Gastroesophageal sphincter (tissue), 4 donors: ENCODE measurements at regions not wholly inside any gene's neighbourhood (a gene's known extent, or its start where the extent isn't known, plus 50 kb on each side); places are given as distances from the start of the nearest gene placed in this dataset.

Experiments used
- ATAC-seq: fragments of 150-250 bp; one replicate; pipeline ENCODE4 v1.9.1; 2016; ENCODE audit warnings: mild to moderate bottlenecking, moderate library complexity
- H3K27ac ChIP-seq, 4 donors: fragments of 200-600 bp; sonication (generic) in 3 of 4; 1 replicate in 3 of 4; 2 replicates in 1 of 4; pipeline ENCODE4 v1.5.1; 2016 to 2019
- H3K27me3 ChIP-seq: fragments of 200-600 bp; sonication (generic); one replicate; pipeline ENCODE4 v1.5.1; 2019
- H3K36me3 ChIP-seq, 2 donors: fragments of 200-600 bp; sonication (generic); one replicate each; pipeline ENCODE4 v1.5.1; 2019; ENCODE audit warnings: control low read depth in 1 of 2
- H3K4me1 ChIP-seq, 3 donors: fragments of 200-600 bp; sonication (generic); 1 replicate in 2 of 3; 2 replicates in 1 of 3; pipeline ENCODE4 v1.5.1; 2016 to 2019; ENCODE audit warnings: control low read depth in 2 of 3
- H3K4me3 ChIP-seq, 2 donors: fragments of 200-600 bp; sonication (generic); one replicate each; pipeline ENCODE4 v1.5.1; 2019; ENCODE audit warnings: mild to moderate bottlenecking in 1 of 2, moderate library complexity in 1 of 2
- H3K9me3 ChIP-seq, 3 donors: fragments of 200-600 bp; sonication (generic); one replicate each; pipeline ENCODE4 v1.5.1; 2017 to 2019; ENCODE audit warnings: control low read depth in 2 of 3
- CTCF ChIP-seq, 4 experiments: fragments of 200-600 bp in 2 of 4; fragments of 450-650 bp in 2 of 4; sonication (generic) in 1 of 4; IDR thresholded peaks; one replicate each; pipeline ENCODE4 v1.5.1; 2017 to 2019; ENCODE audit warnings: antibody characterized with exemption in 4 of 4, mild to moderate bottlenecking in 2 of 4, moderate library complexity in 2 of 4
- EP300 ChIP-seq: sonication (generic); formaldehyde crosslinking; IDR thresholded peaks from one replicate; pipeline ENCODE4 v1.6.1; 2017; ENCODE audit warnings: antibody characterized with exemption, mild to moderate bottlenecking
- POLR2A ChIP-seq, 2 donors: fragments of 450-650 bp; IDR thresholded peaks; one replicate each; pipeline ENCODE4 v1.6.1; 2017; ENCODE audit warnings: antibody characterized with exemption in 2 of 2, mild to moderate bottlenecking in 2 of 2, moderate library complexity in 1 of 2
- POLR2AphosphoS5 ChIP-seq: sonication (generic); formaldehyde crosslinking; IDR thresholded peaks from one replicate; pipeline ENCODE4 v1.6.1; 2017; ENCODE audit warnings: antibody characterized with exemption
- WGBS, 2 donors: methylation state at CpG; one replicate each; pipeline ENCODE4 v1.1.5; 2018; ENCODE audit warnings: low coverage in 1 of 2; 5-methylcytosine and 5-hydroxymethylcytosine counted together

- 100% methylated on average over 1 to 2 of the region's 3 CpGs for WGBS, 2 donors
- TF ChIP-seq POLR2A (IDR thresholded peaks at IDR 0.05), result no peak
- TF ChIP-seq EP300, result no peak
- TF ChIP-seq POLR2AphosphoS5, result no peak
- no peak for TF ChIP-seq CTCF (IDR thresholded peaks at IDR 0.05)
- Histone ChIP-seq H3K9me3 (no peaks in the 10 kb centered on the region), H3K36me3 (no peaks in the 10 kb centered on the region), H3K27me3 (no peaks in the 10 kb centered on the region), H3K4me1 (peaks cover 0 to 25% (median 9%) of the 10 kb centered on the region in 3 donors), H3K27ac (no peak overlapping the region), H3K4me3 (no peak overlapping the region)
- no peak for ATAC-seq
These were observed 345.4 kb downstream of the ENC1 start for GRCh38 chr5:74295141-74295540.

- WGBS, 2 donors, result 63 to 74% methylated on average over 3 to 6 of the region's 6 CpGs
- no peak for ATAC-seq
- H3K27me3 ChIP-seq, result no peaks in the 10 kb centered on the region
- H3K27ac ChIP-seq, result no peak overlapping the region
- peaks cover 2 to 31% (median 9%) of the 10 kb centered on the region in 3 donors for H3K4me1 ChIP-seq
- H3K9me3 ChIP-seq, result no peaks in the 10 kb centered on the region
- TF ChIP-seq POLR2A (IDR thresholded peaks at IDR 0.05), result no peak
- TF ChIP-seq POLR2AphosphoS5, result no peak
- TF ChIP-seq EP300, result no peak
- TF ChIP-seq CTCF (IDR thresholded peaks at IDR 0.05), result no peak
- H3K36me3 ChIP-seq, result no peaks in the 10 kb centered on the region
- H3K4me3 ChIP-seq, result no peak overlapping the region
These were observed 346.3 kb downstream of the ENC1 start for GRCh38 chr5:74294231-74294705.

GRCh38 chr5:74293182-74293581 lies 347.3 kb downstream of the ENC1 start:
- WGBS, 2 donors, result 69 to 72% methylated on average over 3 to 5 of the region's 5 CpGs
- Histone ChIP-seq H3K4me3 (no peak overlapping the region), H3K36me3 (no peaks in the 10 kb centered on the region), H3K27ac (peak overlapping the region in 1 of 4 donors; percentile 3), H3K4me1 (peaks cover 8 to 39% (median 13%) of the 10 kb centered on the region in 3 donors), H3K9me3 (no peaks in the 10 kb centered on the region), H3K27me3 (no peaks in the 10 kb centered on the region)
- TF ChIP-seq POLR2A (IDR thresholded peaks at IDR 0.05) (no peak), POLR2AphosphoS5 (no peak), EP300 (no peak), CTCF (IDR thresholded peaks at IDR 0.05) (no peak)
- no peak for ATAC-seq

- no peak overlapping the region for H3K27ac ChIP-seq
- no peak for ATAC-seq
- WGBS, 2 donors, result 75% methylated on average over 1 of the region's 1 CpG
- TF ChIP-seq CTCF (IDR thresholded peaks at IDR 0.05) (no peak), EP300 (no peak), POLR2AphosphoS5 (no peak), POLR2A (IDR thresholded peaks at IDR 0.05) (no peak)
- H3K4me3 ChIP-seq, result no peak overlapping the region
- H3K27me3 ChIP-seq, result no peaks in the 10 kb centered on the region
- no peaks in the 10 kb centered on the region for H3K36me3 ChIP-seq
- H3K9me3 ChIP-seq, result no peaks in the 10 kb centered on the region
- peaks cover 8 to 52% (median 19%) of the 10 kb centered on the region in 3 donors for H3K4me1 ChIP-seq
These were observed 349.8 kb downstream of the ENC1 start for GRCh38 chr5:74290634-74291241.

- Histone ChIP-seq H3K9me3 (no peaks in the 10 kb centered on the region), H3K4me1 (peaks cover 8 to 52% (median 19%) of the 10 kb centered on the region in 3 donors), H3K27me3 (no peaks in the 10 kb centered on the region), H3K36me3 (no peaks in the 10 kb centered on the region), H3K27ac (peak overlapping the region; percentile 66 to 78 (median 72)), H3K4me3 (no peak overlapping the region)
- TF ChIP-seq POLR2AphosphoS5 (no peak), EP300 (no peak), CTCF (IDR thresholded peaks at IDR 0.05) (no peak), POLR2A (IDR thresholded peaks at IDR 0.05) (no peak)
- ATAC-seq, result no peak
- WGBS, 2 donors, result 33% methylated on average over 1 of the region's 1 CpG; no CpG with 5 or more reads in 1 of the 2 donors
These were observed 350.8 kb downstream of the ENC1 start for GRCh38 chr5:74289691-74290090.
